22Rv1 (cell line): ENCODE measurements at regions not wholly inside any gene's neighbourhood (a gene's known extent, or its start where the extent isn't known, plus 50 kb on each side); places are given as distances from the start of the nearest gene placed in this dataset.

Source experiments
- CTCF ChIP-seq: fragments of 450-650 bp; IDR thresholded peaks from 2 replicates; pipeline ENCODE4 v1.5.1; 2017; ENCODE audit warnings: mild to moderate bottlenecking
- ZFX ChIP-seq: fragments of 450-650 bp; IDR thresholded peaks from 2 replicates; pipeline ENCODE4 v1.6.1; 2017; ENCODE audit warnings: antibody characterized with exemption, borderline replicate concordance

- TF ChIP-seq CTCF, result no peak
- no peak for TF ChIP-seq ZFX
Observed at GRCh38 chr3:162218479-162218878, 721.9 kb downstream of the OTOL1 start.
